ENCODE measurements at regions not wholly inside any gene's neighbourhood (a gene's known extent, or its start where the extent isn't known, plus 50 kb on each side); places are given as distances from the start of the nearest gene placed in this dataset.
A peak's percentile ranks its signal among the peaks of the same experiment; 100 is the strongest.

GRCh38 chr7:112567388-112567787, 86.6 kb downstream of the LSMEM1 start:
- Histone ChIP-seq H3K9me3 (replicated peaks; ENCODE audit: control insufficient read depth, insufficient read depth, low read depth, low read length) (no peaks in the 10 kb centered on the region), H3K4me3 (no peak overlapping the region), H3K27ac (ENCODE audit: extremely low read depth, low read depth, low read length) (no peak overlapping the region), H3K9me1 (ENCODE audit: control insufficient read depth, insufficient read depth, low read length) (no peaks in the 10 kb centered on the region), H3K4me1 (replicated peaks in 1 of 2; ENCODE audit: control insufficient read depth in 2 of 2, insufficient read depth in 2 of 2, low read length in 2 of 2) (peaks cover 4 to 9% of the 10 kb centered on the region in 2 experiments; a peak in 3 of 5 replicates), H2AFZ (ENCODE audit: low read depth, low read length) (no peak overlapping the region), H4K20me1 (replicated peaks; ENCODE audit: control insufficient read depth, insufficient read depth, low read length) (no peaks in the 10 kb centered on the region), H3K4me2 (ENCODE audit: insufficient read depth, low read length) (no peak overlapping the region), H3K9ac (ENCODE audit: insufficient read depth in 1 of 2, low read depth in 2 of 2, low read length in 2 of 2) (no peak overlapping the region), H3K36me3 (ENCODE audit: control insufficient read depth, insufficient read depth, low read length) (no peaks in the 10 kb centered on the region), H3K27me3 (ENCODE audit: control insufficient read depth in 2 of 2, insufficient read depth in 2 of 2, low read length in 2 of 2) (no peaks in the 10 kb centered on the region), H3K79me2 (ENCODE audit: control insufficient read depth, insufficient read depth, low read length) (no peaks in the 10 kb centered on the region)
- POLR2A ChIA-PET: interaction anchor here (0.7 kb wide), 1 partner anchor 315 kb away, joined by 3 read pairs; no protein-coding TSS in a partner anchor
- 8% methylated on average over 2 of the region's 2 CpGs for WGBS (ENCODE audit: insufficient coverage, low coverage, missing lambda C conversion rate)
- CTCF ChIA-PET (ENCODE audit: low intra/inter-chr PET ratio): no interaction called here
- no TSS peak for BruUV-seq (replicated peaks)
- intact Hi-C loops (cut with micrococcal nuclease): no loop called here
- no peak for ATAC-seq
- no peak for DNase-seq (ENCODE audit: extremely low read depth in 1 of 4, low spot score in 3 of 4)
- TF ChIP-seq ATF3 (IDR thresholded peaks at IDR 0.05) (no peak), ATF3 (CRISPR knock-in tag; conservative IDR thresholded peaks at IDR 0.05) (no peak)
- no peak for FAIRE-seq
- in situ Hi-C loops (cut with MboI): no loop called here

GRCh38 chr7:112571852-112572607, 91.2 kb downstream of the LSMEM1 start:
- no TSS peak for BruUV-seq (replicated peaks)
- CTCF ChIA-PET (ENCODE audit: low intra/inter-chr PET ratio): no interaction called here
- Histone ChIP-seq H4K20me1 (replicated peaks; ENCODE audit: control insufficient read depth, insufficient read depth, low read length) (no peaks in the 10 kb centered on the region), H3K4me3 (no peak overlapping the region), H3K27ac (ENCODE audit: extremely low read depth, low read depth, low read length) (no peak overlapping the region; the same call in 2 of the 3 replicates), H2AFZ (ENCODE audit: low read depth, low read length) (peak overlapping the region; percentile 67), H3K9ac (ENCODE audit: insufficient read depth in 1 of 2, low read depth in 2 of 2, low read length in 2 of 2) (no peak overlapping the region), H3K4me2 (ENCODE audit: insufficient read depth, low read length) (peak overlapping the region; percentile 20; the same call in 1 of the 2 replicates), H3K36me3 (ENCODE audit: control insufficient read depth, insufficient read depth, low read length) (no peaks in the 10 kb centered on the region), H3K9me1 (ENCODE audit: control insufficient read depth, insufficient read depth, low read length) (no peaks in the 10 kb centered on the region), H3K9me3 (replicated peaks; ENCODE audit: control insufficient read depth, insufficient read depth, low read depth, low read length) (no peaks in the 10 kb centered on the region; the same call in 1 of the 2 replicates), H3K27me3 (ENCODE audit: control insufficient read depth in 2 of 2, insufficient read depth in 2 of 2, low read length in 2 of 2) (no peaks in the 10 kb centered on the region), H3K79me2 (ENCODE audit: control insufficient read depth, insufficient read depth, low read length) (no peaks in the 10 kb centered on the region), H3K4me1 (replicated peaks in 1 of 2; ENCODE audit: control insufficient read depth in 2 of 2, insufficient read depth in 2 of 2, low read length in 2 of 2) (peaks cover 4 to 29% of the 10 kb centered on the region in 2 experiments; a peak in 4 of 5 replicates)
- 16% methylated on average over 4 of the region's 4 CpGs for WGBS (ENCODE audit: insufficient coverage, low coverage, missing lambda C conversion rate)
- in situ Hi-C loops (cut with MboI) (no loop called here), intact Hi-C loops (cut with micrococcal nuclease) (loop anchor here (2.0 kb wide), 1 partner anchor 219 kb away; the partner anchor contains the start of gene TMEM168)
- peak; percentile 84 for ATAC-seq
- POLR2A ChIA-PET: interaction anchor here (0.6 kb wide), 1 partner anchor 55 kb away, joined by 4 read pairs; no protein-coding TSS in a partner anchor
- peak in 2 of 4 experiments; percentile 39 to 54 for DNase-seq (ENCODE audit: extremely low read depth in 1 of 4, low spot score in 3 of 4)
- no peak for FAIRE-seq
- TF ChIP-seq CBFA2T3 (IDR thresholded peaks at IDR 0.05): peak; percentile 67
- TF ChIP-seq ARID1B (IDR thresholded peaks at IDR 0.05): peak; percentile 40; the same call in 1 of the 2 replicates
- 0 out of 2 replicates have a peak, but pooled peaks have one; percentile 60 for TF ChIP-seq RREB1 (CRISPR knock-in tag; IDR thresholded peaks at IDR 0.05)
- peak in 1 of 2 experiments; percentile 26; a peak in 1 of 4 replicates for TF ChIP-seq TRIM24 (IDR thresholded peaks at IDR 0.05)
- 0 out of 2 replicates have a peak, but pooled peaks have one; percentile 17 for TF ChIP-seq CTBP1 (IDR thresholded peaks at IDR 0.05; ENCODE audit: borderline replicate concordance)
- TF ChIP-seq TCF3 (CRISPR knock-in tag; IDR thresholded peaks at IDR 0.05): peak; percentile 31; the same call in 1 of the 2 replicates
